ENCODE measurements at regions not wholly inside any gene's neighbourhood (a gene's known extent, or its start where the extent isn't known, plus 50 kb on each side); places are given as distances from the start of the nearest gene placed in this dataset.

DNA sequence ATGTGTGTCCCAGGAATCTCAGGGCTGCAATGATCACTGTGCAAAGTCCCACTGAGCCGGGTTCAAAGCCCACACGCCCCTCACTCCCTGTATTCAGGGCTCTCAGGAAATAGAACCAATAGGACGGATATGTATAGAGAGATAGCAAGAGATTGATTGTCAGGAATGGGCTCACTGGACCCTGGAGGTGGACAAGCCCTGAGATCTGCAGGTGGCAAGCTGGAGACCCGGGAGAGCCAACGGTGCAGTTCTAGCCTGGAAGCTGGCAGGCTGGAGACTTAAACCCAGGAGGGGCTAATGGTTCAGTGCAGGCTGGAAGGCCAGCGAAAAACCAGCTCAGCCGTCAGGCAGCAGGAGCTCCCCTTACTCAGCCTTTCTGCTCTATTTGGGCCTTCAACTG, 52.8 kb upstream of the ADRA2C start:
- no peak for DNase-seq
- WGBS, 2 donors: 84 to 85% methylated on average over 7 of the region's 7 CpGs
- TF ChIP-seq POLR2AphosphoS5 (IDR thresholded peaks at IDR 0.05) (no peak), EP300 (IDR thresholded peaks at IDR 0.05) (no peak), POLR2A (IDR thresholded peaks at IDR 0.05) (no peak)
- TF ChIP-seq, protein P1, sequence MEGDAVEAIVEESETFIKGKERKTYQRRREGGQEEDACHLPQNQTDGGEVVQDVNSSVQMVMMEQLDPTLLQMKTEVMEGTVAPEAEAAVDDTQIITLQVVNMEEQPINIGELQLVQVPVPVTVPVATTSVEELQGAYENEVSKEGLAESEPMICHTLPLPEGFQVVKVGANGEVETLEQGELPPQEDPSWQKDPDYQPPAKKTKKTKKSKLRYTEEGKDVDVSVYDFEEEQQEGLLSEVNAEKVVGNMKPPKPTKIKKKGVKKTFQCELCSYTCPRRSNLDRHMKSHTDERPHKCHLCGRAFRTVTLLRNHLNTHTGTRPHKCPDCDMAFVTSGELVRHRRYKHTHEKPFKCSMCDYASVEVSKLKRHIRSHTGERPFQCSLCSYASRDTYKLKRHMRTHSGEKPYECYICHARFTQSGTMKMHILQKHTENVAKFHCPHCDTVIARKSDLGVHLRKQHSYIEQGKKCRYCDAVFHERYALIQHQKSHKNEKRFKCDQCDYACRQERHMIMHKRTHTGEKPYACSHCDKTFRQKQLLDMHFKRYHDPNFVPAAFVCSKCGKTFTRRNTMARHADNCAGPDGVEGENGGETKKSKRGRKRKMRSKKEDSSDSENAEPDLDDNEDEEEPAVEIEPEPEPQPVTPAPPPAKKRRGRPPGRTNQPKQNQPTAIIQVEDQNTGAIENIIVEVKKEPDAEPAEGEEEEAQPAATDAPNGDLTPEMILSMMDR (IDR thresholded peaks at IDR 0.05): no peak
- Histone ChIP-seq H3K27ac (no peak overlapping the region), H3K27me3 (peaks cover 0 to 19% (median 4%) of the 10 kb centered on the region in 3 donors), H3K9me3 (peaks cover 0 to 3% (median 0%) of the 10 kb centered on the region in 4 donors), H3K4me3 (no peak overlapping the region), H3K36me3 (no peaks in the 10 kb centered on the region), H3K4me1 (no peaks in the 10 kb centered on the region)
- intact Hi-C loops (cut with DNase I): no loop called here

DNA sequence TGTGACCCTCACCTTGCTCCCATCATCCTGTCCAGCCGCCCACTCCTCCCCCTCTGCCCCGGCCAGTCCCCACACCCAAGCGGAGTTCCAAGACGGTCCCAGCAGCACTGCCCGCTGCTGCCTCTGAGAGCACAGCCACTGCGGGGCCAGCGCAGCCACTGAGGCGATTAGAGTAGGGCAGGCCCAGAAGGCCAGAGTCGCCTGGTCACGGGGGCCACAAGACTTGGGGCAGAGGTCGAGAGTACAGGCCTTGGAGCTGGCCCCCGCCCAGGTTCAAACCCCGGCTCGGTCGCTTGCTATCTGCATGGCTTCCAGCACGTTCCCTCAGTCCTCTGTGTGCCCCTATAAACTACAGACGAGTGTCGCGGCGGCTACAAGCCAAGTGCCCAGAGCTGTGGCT, 53.2 kb upstream of the ADRA2C start:
- Histone ChIP-seq H3K27me3 (peaks cover 0 to 18% (median 4%) of the 10 kb centered on the region in 3 donors), H3K4me3 (no peak overlapping the region), H3K4me1 (no peaks in the 10 kb centered on the region), H3K9me3 (no peaks in the 10 kb centered on the region), H3K27ac (no peak overlapping the region), H3K36me3 (no peaks in the 10 kb centered on the region)
- intact Hi-C loops (cut with DNase I): no loop called here
- no peak for DNase-seq
- 79 to 87% methylated on average over 20 of the region's 20 CpGs for WGBS, 2 donors
- no peak for TF ChIP-seq POLR2AphosphoS5 (IDR thresholded peaks at IDR 0.05)
- TF ChIP-seq, protein P1 (IDR thresholded peaks at IDR 0.05): no peak
- no peak for TF ChIP-seq EP300 (IDR thresholded peaks at IDR 0.05)
- TF ChIP-seq POLR2A (IDR thresholded peaks at IDR 0.05): no peak

DNA sequence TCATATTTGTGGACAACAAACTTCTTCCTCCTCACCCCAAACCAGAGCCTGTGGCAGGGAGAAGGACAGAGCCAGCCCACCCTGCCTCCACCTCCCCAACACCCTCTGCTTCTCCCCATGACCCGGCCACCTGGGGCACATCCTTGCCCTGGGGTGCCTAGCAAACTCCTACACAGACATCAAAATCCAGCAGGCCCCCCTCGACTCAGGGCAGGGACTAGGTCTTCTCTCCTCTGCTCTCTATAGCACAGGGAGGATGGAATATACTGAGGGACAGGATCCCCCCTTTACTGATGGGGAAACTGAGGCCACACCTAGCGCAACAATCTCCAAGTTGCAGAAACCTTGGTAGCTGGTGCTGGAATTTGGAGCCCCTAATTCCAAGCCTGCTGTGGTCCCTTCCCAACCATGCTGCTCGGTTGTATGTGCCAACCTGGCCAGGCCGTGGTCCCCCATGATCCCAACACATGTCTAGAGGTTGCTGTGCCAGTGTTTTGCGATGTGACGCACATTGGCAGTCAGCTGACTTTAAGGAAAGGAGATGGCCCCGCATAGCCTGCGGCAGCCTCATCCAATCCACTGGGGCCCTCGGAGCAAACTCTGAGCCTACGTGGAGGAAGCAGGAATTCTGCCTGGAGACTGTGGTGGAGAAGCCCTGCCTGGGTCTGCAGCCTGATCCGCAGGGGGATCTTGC, 53.9 kb upstream of the ADRA2C start:
- Histone ChIP-seq H3K27ac (no peak overlapping the region), H3K9me3 (no peaks in the 10 kb centered on the region), H3K4me1 (no peaks in the 10 kb centered on the region), H3K36me3 (no peaks in the 10 kb centered on the region), H3K4me3 (no peak overlapping the region), H3K27me3 (peaks cover 0 to 15% (median 4%) of the 10 kb centered on the region in 3 donors)
- TF ChIP-seq, protein P1 (IDR thresholded peaks at IDR 0.05): no peak
- TF ChIP-seq POLR2AphosphoS5 (IDR thresholded peaks at IDR 0.05) (no peak), EP300 (IDR thresholded peaks at IDR 0.05) (no peak), POLR2A (IDR thresholded peaks at IDR 0.05) (no peak)
- intact Hi-C loops (cut with DNase I): no loop called here
- no peak for DNase-seq
- 65 to 81% methylated on average over 12 of the region's 12 CpGs for WGBS, 2 donors

DNA sequence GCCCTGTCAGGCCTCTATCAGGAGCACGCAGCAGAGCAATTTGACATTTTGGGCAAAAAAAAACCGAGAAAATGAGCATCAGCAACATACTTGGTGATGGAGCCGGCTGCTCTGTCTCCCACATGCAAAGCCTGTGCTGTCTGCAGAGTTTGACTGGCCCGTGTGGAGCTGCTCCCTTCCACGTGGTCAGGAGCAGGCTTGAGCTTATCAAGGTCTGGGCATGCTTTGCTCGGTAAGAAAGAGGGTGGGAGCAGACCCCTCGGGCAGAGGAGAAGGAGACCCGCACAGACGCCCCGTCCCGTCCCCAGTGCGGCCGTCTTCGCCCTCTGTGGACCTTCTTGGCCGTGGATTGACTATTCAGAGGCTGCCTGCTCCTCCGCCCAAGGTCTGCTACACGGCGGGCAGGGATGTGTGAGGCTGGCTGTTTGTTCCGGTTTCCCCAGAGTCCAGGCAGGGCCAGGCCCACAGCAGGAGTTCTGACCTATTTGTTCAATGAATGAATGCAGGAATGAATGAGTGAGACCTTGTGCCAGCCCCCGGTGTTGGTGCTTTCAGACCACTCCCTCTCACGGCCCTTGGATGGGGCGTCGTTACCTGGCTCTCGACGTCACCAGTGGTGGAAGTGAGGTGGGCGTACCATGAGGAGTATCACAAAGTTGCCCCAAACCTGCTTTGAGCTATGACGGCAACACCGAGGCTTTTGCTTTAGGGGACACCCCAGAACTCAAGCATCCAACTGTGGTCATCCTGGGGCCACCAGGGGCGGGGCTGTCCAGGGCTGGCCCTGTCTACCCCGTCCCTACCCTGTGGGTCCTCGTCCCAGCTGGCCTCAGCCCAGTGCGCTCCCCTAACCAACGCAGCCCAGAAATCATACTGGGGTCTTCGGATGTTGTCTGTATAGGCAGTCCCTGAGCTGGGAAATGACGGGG, 54.7 kb upstream of the ADRA2C start:
- TF ChIP-seq POLR2AphosphoS5 (IDR thresholded peaks at IDR 0.05) (no peak), POLR2A (IDR thresholded peaks at IDR 0.05) (no peak), EP300 (IDR thresholded peaks at IDR 0.05) (no peak)
- TF ChIP-seq, protein P1 (IDR thresholded peaks at IDR 0.05): no peak
- WGBS, 2 donors: 64 to 75% methylated on average over 35 of the region's 35 CpGs
- H3K27ac ChIP-seq: no peak overlapping the region
- no peak for DNase-seq
- H3K36me3 ChIP-seq: no peaks in the 10 kb centered on the region
- intact Hi-C loops (cut with DNase I): no loop called here
- H3K4me1 ChIP-seq: no peaks in the 10 kb centered on the region
- H3K4me3 ChIP-seq: no peak overlapping the region
- H3K27me3 ChIP-seq: peaks cover 0 to 15% (median 4%) of the 10 kb centered on the region in 3 donors
- no peaks in the 10 kb centered on the region for H3K9me3 ChIP-seq

Data from sigmoid colon (tissue), 6 donors.